ENCODE measurements at regions not wholly inside any gene's neighbourhood (a gene's known extent, or its start where the extent isn't known, plus 50 kb on each side); places are given as distances from the start of the nearest gene placed in this dataset.

- DNase-seq = peak in 2 of 4 experiments; percentile 7 to 9
Observed at GRCh38 chr16:86158688-86159360, 259.9 kb downstream of the IRF8 start.

DNA sequence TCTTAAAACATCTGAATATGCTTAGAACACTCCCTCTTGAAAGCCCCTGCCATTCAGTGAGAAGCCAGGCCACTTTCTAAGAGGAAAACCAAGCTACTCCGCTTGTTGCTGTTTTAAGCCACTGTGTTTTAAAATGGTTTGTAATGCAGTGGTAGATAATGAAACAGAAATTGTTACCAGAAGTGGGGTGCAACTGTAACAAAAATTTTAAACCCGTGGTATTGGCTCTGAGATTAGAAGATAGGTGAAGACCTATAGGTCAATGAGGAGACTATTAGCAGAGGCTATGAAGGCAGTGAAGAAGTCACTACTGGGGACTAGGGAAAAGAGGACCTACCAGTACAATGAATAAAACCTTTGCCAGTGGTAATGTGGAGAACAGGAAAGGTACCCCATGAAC lies 266.5 kb downstream of the IRF8 start:
- DNase-seq = no peak

DNA sequence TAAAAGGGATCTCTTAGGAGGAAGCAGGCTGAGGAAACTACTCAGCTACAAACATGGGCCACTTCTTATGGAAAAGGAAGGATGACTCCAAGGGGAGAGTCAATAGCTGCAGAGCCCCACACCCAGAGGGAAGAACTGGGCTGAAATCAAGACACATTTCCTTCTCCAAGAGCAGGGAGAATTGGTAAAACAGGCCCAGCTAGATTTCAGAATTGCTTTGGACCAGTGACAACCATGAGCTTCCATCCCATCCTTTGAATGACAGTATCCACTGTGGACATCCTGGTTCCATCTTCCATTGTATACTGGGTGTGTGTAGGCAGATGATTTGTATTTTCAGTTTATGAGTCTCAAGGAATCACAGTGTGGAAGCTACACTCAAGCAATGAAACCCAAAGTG lies 267.5 kb downstream of the IRF8 start:
- DNase-seq = no peak

DNA sequence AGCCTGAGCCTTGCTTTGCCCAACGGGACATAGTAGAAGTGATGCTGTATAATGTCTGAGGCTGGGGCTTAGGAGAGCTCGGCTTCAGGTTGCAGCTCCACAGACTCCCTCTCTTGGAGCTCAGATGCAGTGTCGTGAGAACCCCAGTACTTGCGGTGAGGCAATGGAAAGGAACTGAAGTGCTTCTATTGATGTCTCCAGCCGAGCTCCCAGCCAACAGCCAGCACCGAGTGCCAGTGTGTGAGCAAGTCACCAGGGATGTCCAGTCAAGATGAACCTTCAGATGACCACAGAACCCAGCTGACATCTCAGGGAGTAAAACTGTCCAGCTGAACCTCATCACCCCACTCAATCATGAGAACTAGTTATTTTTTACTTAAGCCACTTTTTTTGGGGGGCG lies 268.1 kb downstream of the IRF8 start:
- no peak for DNase-seq

GRCh38 chr16:86170720-86171119 lies 271.8 kb downstream of the IRF8 start:
- DNase-seq = no peak

DNA sequence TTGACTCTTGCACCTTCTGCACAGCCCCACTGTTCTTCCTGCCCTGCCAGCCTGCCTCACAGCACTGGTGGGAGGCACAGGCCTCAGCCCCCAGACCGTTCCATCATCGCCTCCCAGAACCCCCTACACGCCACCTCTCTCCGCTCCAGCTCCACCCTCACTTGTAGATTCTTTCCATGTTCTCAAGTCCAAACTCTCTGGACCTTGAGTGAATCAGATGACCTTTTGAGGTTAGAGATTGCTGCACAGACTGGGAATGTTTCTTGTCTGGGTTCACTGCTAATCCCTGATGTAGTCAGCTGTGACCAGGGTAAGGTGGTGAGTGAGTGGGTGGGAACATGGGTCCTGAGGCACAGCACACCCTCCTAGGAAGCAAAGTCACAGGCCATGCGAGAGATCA lies 272.4 kb downstream of the IRF8 start:
- DNase-seq = no peak

DNA sequence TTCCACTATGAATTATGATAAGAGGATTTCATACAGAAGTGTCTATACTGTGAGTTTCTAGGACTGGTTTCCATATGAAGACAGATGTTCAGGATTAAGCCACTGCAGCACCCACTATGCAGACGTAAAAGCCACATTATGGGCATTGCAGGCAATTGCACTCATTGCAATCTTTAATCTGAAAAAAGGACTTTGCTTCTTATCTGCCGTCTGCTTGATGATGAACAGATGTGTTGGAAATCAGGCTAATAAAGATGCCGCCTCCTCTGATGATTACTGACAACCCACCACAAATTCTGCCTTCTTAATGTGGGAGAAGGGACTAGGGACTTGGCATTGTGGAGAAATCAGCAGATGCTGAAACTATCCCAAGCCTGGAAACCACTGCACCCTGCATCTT lies 276.9 kb downstream of the IRF8 start:
- no peak for DNase-seq

DNA sequence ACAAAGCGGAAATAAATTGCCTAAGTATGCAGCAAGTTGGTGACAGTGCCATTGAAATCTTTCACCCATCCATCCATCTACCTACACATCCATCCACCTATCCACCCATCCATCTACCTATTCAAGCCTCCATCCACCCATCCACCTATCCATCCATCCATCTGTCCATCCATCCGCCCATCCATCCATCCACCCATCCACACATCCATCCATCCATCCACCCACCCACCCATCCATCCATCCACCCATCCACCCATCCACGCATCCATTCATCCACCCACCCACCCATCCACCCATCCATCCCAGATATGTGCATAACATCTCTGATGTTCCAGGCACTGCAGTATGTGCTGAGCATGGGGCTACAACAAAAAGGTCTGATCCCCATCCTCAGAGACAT lies 277.5 kb downstream of the IRF8 start:
- no peak for DNase-seq

- no peak for DNase-seq
Observed at GRCh38 chr16:86180244-86180643, 281.3 kb downstream of the IRF8 start.

DNA sequence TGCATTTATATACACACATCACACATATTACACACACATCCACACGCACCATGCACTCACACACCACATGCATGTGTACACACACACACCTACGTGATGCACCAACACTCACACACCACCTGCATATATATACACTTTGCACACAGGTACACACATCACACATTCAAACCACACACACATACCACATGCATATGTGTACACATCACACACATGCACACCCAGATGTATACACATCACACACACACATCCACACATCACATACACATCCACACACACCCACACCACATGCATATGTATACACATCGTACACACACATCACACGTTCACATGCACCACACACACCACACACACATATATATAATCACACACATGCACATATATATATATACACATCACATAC lies 281.8 kb downstream of the IRF8 start:
- DNase-seq = no peak

DNA sequence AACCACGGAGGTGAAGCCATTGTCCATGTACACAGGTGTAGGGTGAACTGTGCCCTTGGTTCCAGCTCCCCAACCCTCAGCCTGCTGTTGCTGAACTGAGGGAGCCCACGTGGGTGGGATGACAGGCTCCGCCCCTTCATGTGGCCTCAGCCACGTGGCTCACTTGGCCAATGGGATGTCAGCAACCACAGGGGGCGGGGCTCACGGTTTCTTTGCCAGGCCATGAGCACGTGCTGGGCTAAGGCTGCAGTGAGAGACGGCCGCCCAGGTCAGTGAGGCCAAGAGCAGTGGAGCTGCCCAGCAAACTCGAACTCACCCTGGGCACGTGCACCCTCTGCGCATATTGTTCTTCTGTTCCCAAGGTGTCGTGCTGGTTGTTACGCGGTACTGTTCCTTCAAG lies 282.6 kb downstream of the IRF8 start:
- no peak for DNase-seq

- DNase-seq = no peak
Observed at GRCh38 chr16:86184185-86184584, 285.2 kb downstream of the IRF8 start.

- DNase-seq = no peak
Observed at GRCh38 chr16:86185089-86185488, 286.1 kb downstream of the IRF8 start.

GRCh38 chr16:86186313-86186712 lies 287.4 kb downstream of the IRF8 start:
- DNase-seq = no peak

DNA sequence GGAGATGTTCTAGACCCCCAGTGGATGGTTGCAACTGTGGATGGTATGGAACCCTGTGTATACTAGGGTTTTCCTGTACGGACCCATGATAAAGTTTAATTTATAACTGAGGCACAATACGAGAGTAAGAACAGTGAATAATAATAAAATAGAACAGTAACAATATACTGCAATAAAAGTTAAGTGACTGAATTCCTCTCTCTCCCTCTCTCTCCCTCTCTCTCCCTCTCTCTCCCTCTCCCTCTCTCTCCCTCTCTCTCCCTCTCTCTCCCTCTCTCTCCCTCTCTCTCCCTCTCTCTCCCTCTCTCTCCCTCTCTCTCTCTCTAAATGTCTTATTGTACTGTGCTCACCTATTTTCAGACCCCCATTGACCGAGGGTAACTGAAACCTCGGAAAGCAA lies 291.0 kb downstream of the IRF8 start:
- DNase-seq = no peak

DNA sequence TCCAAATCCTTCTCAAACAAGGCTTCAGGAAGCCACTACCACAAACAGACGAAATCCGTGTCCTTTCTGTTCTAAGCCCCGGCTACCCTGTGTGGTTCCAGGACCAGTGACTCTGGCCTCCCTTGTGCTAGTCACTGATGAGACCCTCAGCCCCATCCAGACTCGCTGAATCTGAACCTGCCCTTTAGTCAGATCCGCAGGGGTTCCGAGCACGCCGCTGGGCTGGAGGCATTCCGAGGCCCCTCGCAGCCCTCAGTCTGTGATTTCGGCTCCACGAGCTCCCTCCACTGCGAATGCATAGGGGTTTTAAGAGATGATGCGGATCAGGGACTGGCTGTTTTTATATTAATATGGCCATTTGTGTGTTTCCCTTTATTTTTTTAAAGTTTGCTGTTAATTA lies 292.7 kb downstream of the IRF8 start:
- DNase-seq = no peak

GRCh38 chr16:86193528-86194193 lies 294.7 kb downstream of the IRF8 start:
- no peak for DNase-seq

- no peak for DNase-seq
Observed at GRCh38 chr16:86195863-86196630, 297.1 kb downstream of the IRF8 start.

- DNase-seq = no peak
Observed at GRCh38 chr16:86196687-86197391, 297.9 kb downstream of the IRF8 start.

- no peak for DNase-seq
Observed at GRCh38 chr16:86198206-86199118, 299.5 kb downstream of the IRF8 start.

DNA sequence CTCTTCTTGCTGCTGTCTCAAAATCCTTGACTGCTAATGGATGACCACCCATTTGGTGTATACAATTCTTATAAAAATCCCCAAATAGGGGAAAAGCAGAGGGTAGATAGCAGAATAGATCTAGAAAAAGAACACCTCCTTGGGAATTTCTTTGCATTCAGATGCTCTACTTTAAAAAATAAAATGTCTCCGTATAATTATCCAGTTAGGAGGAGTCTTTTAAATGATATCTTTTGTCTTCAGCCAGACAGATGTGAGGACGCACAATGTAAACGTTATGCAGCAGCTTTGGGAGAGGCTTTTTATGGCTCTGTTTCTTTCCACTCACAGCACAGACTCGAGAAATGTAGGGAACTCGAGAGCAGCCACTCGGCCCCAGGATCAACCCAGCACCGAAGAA lies 300.2 kb downstream of the IRF8 start:
- DNase-seq = no peak

Data from suppressor macrophage (primary cell).